Immature natural killer cell (primary cell): ENCODE measurements at regions not wholly inside any gene's neighbourhood (a gene's known extent, or its start where the extent isn't known, plus 50 kb on each side); places are given as distances from the start of the nearest gene placed in this dataset.

Experiments used
- DNase-seq, 3 donors: peaks; one replicate each; pipeline ENCODE4 v3.0.0; 2022; ENCODE audit warnings: mixed read lengths in 1 of 3
- H3K27ac Mint-ChIP-seq, 6 donors: one replicate each; pipeline ENCODE4 v1.8.0; 2020; ENCODE audit warnings: mixed read lengths in 6 of 6, mild to moderate bottlenecking in 5 of 6, inconsistent platforms in 4 of 6, moderate library complexity in 3 of 6
- H3K27me3 Mint-ChIP-seq, 3 donors: one replicate each; pipeline ENCODE4 v1.8.0; 2020 to 2021; ENCODE audit warnings: low read depth in 3 of 3, mild to moderate bottlenecking in 3 of 3, mixed read lengths in 3 of 3, moderate library complexity in 3 of 3, inconsistent platforms in 1 of 3
- H3K36me3 Mint-ChIP-seq, 3 donors: one replicate each; pipeline ENCODE4 v1.8.0; 2020; ENCODE audit warnings: mixed read lengths in 3 of 3, inconsistent platforms in 2 of 3, mild to moderate bottlenecking in 2 of 3
- H3K4me1 Mint-ChIP-seq, 2 donors: one replicate each; pipeline ENCODE4 v1.8.0; 2020; ENCODE audit warnings: inconsistent platforms in 2 of 2, mild to moderate bottlenecking in 2 of 2, mixed read lengths in 2 of 2, moderate library complexity in 1 of 2
- H3K4me3 Mint-ChIP-seq, 5 donors: one replicate each; pipeline ENCODE4 v1.8.0; 2020; ENCODE audit warnings: mild to moderate bottlenecking in 5 of 5, mixed read lengths in 5 of 5, inconsistent platforms in 3 of 5, moderate library complexity in 3 of 5
- H3K9me3 Mint-ChIP-seq, 6 donors: one replicate each; pipeline ENCODE4 v1.8.0; 2020; ENCODE audit warnings: mild to moderate bottlenecking in 6 of 6, mixed read lengths in 6 of 6, inconsistent platforms in 4 of 6, moderate library complexity in 3 of 6

DNA sequence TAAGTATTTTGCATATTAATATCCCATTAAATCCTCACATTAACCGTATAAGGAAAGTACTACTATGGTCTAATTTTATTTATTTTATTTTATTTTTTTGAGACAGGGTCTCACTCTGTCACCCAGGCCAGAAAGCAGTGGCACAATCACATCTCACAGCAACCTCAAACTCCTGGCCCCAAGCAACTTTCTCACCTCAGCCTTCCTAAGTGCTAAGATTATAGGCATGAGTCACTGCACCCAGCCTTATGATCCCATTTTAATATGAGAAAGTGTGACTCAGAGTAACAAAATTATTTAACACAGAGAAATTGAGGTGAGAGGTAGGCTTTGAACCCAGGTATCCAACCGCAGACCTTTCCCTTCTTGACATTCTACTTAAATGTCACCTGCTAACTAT lies 330.0 kb upstream of the POU3F3 start:
- no peaks in the 10 kb centered on the region for H3K4me1 Mint-ChIP-seq
- peaks cover 2 to 22% (median 4%) of the 10 kb centered on the region in 6 donors for H3K9me3 Mint-ChIP-seq
- no peak overlapping the region for H3K27ac Mint-ChIP-seq
- no peak overlapping the region for H3K4me3 Mint-ChIP-seq
- DNase-seq: no peak
- peaks cover 0 to 3% (median 2%) of the 10 kb centered on the region in 3 donors for H3K27me3 Mint-ChIP-seq
- H3K36me3 Mint-ChIP-seq: no peaks in the 10 kb centered on the region

DNA sequence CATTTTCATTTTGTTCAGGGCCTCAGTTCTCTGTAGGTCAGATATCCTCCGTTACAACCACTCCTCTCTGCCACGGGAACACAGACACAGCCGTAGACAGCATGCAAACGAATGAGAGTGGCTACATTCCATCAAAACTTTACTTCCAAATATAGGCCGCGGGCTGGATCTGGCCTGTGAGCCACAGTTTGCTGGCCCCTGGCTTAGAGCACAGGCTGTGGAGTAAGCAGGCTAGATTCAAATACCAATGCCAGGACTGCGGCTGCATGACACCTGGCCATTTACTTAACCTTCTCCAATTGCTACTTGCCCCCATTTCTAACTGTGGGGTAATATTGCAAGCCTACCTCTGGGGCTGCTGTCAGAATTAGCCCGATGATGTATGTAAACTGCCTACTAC lies 325.8 kb upstream of the POU3F3 start:
- Mint-ChIP-seq H3K27ac (no peak overlapping the region), H3K36me3 (no peaks in the 10 kb centered on the region), H3K4me3 (no peak overlapping the region), H3K27me3 (peaks cover 0 to 2% (median 2%) of the 10 kb centered on the region in 3 donors), H3K4me1 (no peaks in the 10 kb centered on the region), H3K9me3 (peaks cover 0 to 12% (median under 1%) of the 10 kb centered on the region in 6 donors)
- DNase-seq: no peak

DNA sequence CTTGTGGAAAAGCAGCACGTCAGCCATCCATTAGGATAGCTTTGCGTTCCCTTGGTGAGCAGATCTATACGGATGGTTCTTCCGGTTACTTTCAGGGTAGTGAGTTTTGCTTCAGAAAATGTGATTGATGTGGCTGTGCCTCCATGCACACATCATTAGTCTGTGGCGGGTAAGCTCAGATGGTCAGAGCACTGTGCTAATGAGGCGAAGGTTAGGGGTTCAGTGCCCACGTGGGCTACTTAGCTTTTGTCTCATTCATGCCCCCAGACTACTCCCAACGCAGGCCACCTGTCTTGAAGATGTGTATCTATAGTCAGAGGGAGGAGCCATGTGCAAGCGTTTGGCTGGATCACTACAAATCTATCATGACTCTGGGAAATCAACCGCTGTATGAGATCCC lies 322.8 kb upstream of the POU3F3 start:
- Mint-ChIP-seq H3K4me1 (no peaks in the 10 kb centered on the region), H3K9me3 (peaks cover 0 to 9% (median 0%) of the 10 kb centered on the region in 6 donors), H3K36me3 (no peaks in the 10 kb centered on the region), H3K27ac (no peak overlapping the region), H3K27me3 (peaks cover 0 to 4% (median 2%) of the 10 kb centered on the region in 3 donors), H3K4me3 (no peak overlapping the region)
- no peak for DNase-seq

DNA sequence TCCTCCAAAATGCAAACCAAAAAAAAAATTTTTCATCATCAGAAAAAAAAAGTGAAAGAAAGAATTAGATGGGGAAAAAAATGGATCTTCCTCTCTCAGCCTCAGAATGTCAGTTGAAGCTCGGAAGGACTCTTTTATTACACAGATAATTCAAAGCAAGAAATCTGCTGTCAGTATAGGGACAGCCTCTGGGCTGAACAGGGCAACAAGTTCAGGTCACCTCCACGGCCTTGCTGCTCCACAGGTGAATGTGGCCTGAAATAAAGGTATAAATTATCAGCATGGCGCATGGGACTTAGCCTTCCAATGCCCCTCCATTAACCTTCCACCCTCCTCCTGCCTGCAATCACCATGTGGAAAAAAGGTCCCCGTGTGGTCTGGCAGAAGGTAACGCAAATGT lies 316.8 kb upstream of the POU3F3 start:
- Mint-ChIP-seq H3K9me3 (peaks cover 0 to 5% (median 0%) of the 10 kb centered on the region in 6 donors), H3K36me3 (no peaks in the 10 kb centered on the region), H3K27me3 (peaks cover 0 to 3% (median 2%) of the 10 kb centered on the region in 3 donors), H3K4me1 (no peaks in the 10 kb centered on the region), H3K27ac (no peak overlapping the region), H3K4me3 (no peak overlapping the region)
- no peak for DNase-seq

DNA sequence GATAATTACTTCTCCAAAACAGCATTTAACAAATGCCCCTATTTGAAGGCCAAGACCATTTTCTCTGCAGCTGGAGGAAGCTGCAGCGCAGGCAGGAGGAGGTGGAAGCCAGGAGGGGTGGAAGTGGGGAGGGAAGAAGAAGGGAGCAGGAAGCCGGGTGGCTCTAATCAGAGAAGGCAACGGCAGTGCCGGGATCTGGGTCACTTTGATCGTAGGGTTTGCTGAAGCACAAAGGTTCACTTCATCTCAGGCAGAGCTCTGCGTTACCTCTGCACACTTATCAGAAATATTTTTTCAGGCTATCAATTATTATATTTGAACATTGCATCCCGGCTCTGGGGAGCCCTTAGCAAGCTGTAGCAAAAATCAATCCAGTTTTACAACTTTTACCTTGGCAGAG lies 315.8 kb upstream of the POU3F3 start:
- H3K36me3 Mint-ChIP-seq: no peaks in the 10 kb centered on the region
- no peak overlapping the region for H3K4me3 Mint-ChIP-seq
- peaks cover 0 to 3% (median 2%) of the 10 kb centered on the region in 3 donors for H3K27me3 Mint-ChIP-seq
- no peaks in the 10 kb centered on the region for H3K4me1 Mint-ChIP-seq
- DNase-seq: no peak
- H3K9me3 Mint-ChIP-seq: peaks cover 0 to 5% (median 0%) of the 10 kb centered on the region in 6 donors
- H3K27ac Mint-ChIP-seq: no peak overlapping the region

DNA sequence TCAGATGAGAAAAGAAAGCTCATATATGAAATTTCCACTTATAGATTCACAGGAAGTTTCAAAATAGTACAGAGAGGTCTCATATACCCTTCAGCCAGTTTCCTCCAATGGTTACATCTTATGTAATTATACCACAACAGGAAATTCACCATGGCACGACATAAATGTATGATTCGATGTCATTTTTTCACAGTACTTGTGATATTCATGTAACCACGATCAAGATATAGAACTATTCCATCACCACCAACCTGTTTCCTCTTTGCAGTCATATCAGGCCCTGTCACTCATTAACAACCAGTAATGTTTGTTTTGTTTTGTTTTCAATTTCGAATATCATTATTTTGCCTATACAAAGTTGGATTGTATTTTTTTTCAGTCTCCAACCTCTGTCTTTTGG lies 314.3 kb upstream of the POU3F3 start:
- Mint-ChIP-seq H3K9me3 (peaks cover 0 to 5% (median 0%) of the 10 kb centered on the region in 6 donors), H3K4me3 (no peak overlapping the region), H3K36me3 (no peaks in the 10 kb centered on the region), H3K27ac (no peak overlapping the region), H3K4me1 (no peaks in the 10 kb centered on the region), H3K27me3 (peaks cover 0 to 3% (median 0%) of the 10 kb centered on the region in 3 donors)
- DNase-seq: no peak

DNA sequence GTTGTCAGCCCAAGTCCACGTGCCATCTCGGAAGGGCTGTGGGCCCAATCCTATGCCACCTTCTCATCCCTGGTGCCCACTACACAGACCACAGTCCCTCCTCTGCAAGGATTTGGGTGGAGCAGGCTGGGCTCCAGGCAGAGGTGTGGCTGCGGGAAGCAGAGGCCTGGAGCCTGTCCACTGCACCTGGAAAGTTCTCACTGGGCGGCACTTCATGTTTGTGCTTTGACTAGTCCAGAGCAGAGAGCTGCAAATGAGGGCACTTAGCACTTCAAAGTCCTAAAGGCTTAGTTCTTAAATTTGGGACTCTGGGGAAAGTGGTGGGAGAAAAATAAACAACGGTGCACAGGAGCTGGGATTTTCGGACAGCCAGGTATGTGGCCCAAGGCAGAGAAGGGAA lies 308.9 kb upstream of the POU3F3 start:
- no peak overlapping the region for H3K4me3 Mint-ChIP-seq
- H3K9me3 Mint-ChIP-seq: peaks cover 0 to 2% (median 0%) of the 10 kb centered on the region in 6 donors

DNA sequence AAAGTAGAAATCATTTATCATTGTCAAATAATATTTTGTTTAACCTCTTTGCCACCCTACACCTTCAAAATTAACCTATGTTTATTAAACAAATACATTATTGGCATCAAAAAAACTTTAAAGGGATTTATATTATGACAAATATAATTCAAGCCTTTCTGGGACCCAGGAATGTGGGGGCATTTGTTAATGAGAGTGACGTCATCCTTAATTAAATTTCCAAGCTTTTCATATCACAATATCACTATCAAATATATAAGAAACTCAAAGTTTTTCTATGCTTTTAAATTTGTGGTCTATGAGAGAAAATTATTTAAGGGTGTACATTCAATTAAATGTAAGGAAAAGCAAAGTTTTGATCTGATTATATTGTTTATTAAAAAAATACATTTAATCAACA lies 307.4 kb upstream of the POU3F3 start:
- Mint-ChIP-seq H3K4me1 (no peaks in the 10 kb centered on the region), H3K9me3 (peaks cover 0 to 4% (median 0%) of the 10 kb centered on the region in 6 donors), H3K27me3 (peaks cover 0 to 4% (median 0%) of the 10 kb centered on the region in 3 donors), H3K4me3 (no peak overlapping the region), H3K27ac (no peak overlapping the region), H3K36me3 (no peaks in the 10 kb centered on the region)
- no peak for DNase-seq

More for the DNA sequence above, 308.9 kb upstream of the POU3F3 start:
- no peak for DNase-seq
- Mint-ChIP-seq H3K4me1 (no peaks in the 10 kb centered on the region), H3K27ac (no peak overlapping the region), H3K27me3 (peaks cover 0 to 4% (median 0%) of the 10 kb centered on the region in 3 donors), H3K36me3 (no peaks in the 10 kb centered on the region)

DNA sequence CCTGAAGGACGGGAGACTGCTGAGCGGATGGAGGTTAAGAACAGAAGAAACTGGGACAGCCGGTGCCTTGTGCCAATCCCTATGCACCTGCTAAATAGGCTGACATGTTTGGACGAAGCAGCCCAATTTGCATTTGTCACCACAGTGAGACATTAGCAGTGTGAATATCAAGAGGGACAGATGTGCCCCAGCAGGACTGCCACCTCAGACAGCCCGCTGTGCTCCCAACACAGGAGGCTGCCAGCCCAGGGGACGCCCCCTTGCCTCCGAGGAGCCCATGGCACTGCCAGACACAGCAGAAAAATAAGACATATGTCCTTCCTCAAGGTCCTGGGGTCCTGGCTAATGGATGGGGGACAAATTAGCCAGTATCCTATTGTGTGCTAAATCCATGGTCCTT lies 306.7 kb upstream of the POU3F3 start:
- peaks cover 0 to 4% (median 0%) of the 10 kb centered on the region in 6 donors for H3K9me3 Mint-ChIP-seq
- H3K4me3 Mint-ChIP-seq: no peak overlapping the region
- H3K27me3 Mint-ChIP-seq: peaks cover 0 to 4% (median 0%) of the 10 kb centered on the region in 3 donors
- no peaks in the 10 kb centered on the region for H3K36me3 Mint-ChIP-seq
- no peaks in the 10 kb centered on the region for H3K4me1 Mint-ChIP-seq
- no peak for DNase-seq
- no peak overlapping the region for H3K27ac Mint-ChIP-seq

DNA sequence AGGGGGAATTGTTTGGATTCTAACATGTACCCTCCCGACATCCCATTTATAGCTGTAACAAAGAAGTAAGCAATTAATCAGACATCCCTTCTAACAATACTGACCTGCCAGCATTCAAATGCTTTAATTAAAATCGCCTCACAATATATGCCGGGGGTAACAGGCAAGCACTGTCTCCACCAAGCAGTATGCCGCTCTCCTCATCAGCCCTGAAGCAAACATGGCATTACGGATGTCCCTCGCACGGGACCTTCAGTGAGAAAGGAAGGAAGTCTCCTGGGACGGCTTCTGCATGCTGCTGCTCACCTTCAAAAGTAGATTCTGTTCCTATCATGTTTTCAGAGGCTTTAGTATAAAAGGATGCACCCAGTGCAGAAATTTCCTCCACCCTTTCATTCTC lies 292.7 kb upstream of the POU3F3 start:
- H3K27me3 Mint-ChIP-seq: peaks cover 4 to 9% (median 6%) of the 10 kb centered on the region in 3 donors
- no peak overlapping the region for H3K27ac Mint-ChIP-seq
- no peaks in the 10 kb centered on the region for H3K4me1 Mint-ChIP-seq
- no peak overlapping the region for H3K4me3 Mint-ChIP-seq
- H3K9me3 Mint-ChIP-seq: peaks cover 0 to 7% (median under 1%) of the 10 kb centered on the region in 6 donors
- no peaks in the 10 kb centered on the region for H3K36me3 Mint-ChIP-seq
- no peak for DNase-seq

DNA sequence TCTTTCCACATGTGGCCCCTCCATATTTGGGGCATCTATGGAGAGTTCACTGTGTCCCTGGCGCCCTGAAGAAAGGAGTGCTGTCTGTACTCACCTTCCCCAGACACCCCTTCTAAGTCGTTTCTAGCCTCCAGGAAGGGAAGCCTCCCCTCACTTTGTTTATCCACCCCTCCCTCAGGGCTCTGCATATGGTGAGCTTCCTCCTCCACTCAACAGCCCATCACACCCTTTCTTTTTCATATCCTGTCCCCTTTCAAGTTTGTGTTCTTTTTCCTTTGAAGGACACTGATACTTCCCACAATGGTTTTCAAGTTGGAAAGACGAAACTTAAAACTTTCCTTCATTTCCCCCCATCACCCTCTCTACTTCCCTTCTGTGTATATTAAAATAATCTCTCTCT lies 291.4 kb upstream of the POU3F3 start:
- H3K27ac Mint-ChIP-seq: no peak overlapping the region
- H3K4me3 Mint-ChIP-seq: no peak overlapping the region
- DNase-seq: no peak
- no peaks in the 10 kb centered on the region for H3K4me1 Mint-ChIP-seq
- H3K36me3 Mint-ChIP-seq: no peaks in the 10 kb centered on the region
- H3K9me3 Mint-ChIP-seq: peaks cover 0 to 7% (median under 1%) of the 10 kb centered on the region in 6 donors
- peaks cover 7 to 12% (median 8%) of the 10 kb centered on the region in 3 donors for H3K27me3 Mint-ChIP-seq

DNA sequence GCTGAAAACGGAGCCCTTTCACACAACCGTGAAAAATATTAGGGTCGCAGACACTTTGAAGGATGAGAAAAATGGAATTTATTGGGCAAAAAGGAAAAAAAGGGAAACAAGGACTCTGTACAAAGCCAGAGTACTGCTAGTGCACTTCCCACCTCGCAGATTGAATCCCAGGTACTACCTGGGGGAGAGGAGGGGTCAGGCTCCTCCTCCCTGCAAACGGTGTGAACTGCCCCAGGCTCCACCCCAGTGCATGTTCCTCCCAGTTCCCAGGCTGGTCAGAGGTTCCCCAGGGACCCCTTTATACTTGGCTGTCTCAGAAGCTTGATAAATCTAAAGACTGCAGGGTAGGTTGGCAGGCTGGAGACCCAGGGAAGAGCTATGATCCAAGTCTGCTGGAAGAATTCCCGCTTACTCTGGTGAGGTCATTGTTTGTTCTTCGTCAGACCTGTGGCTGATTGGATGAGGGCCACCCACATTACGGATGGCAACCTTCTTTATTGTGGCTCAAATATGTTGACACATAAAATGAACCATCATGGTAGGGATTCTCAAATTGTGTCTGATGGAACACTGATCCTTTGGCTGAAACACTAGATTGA lies 290.4 kb upstream of the POU3F3 start:
- Mint-ChIP-seq H3K4me1 (no peaks in the 10 kb centered on the region), H3K36me3 (no peaks in the 10 kb centered on the region), H3K27me3 (peaks cover 7 to 12% (median 8%) of the 10 kb centered on the region in 3 donors), H3K27ac (no peak overlapping the region), H3K9me3 (peaks cover 0 to 7% (median under 1%) of the 10 kb centered on the region in 6 donors), H3K4me3 (no peak overlapping the region)
- DNase-seq: no peak

DNA sequence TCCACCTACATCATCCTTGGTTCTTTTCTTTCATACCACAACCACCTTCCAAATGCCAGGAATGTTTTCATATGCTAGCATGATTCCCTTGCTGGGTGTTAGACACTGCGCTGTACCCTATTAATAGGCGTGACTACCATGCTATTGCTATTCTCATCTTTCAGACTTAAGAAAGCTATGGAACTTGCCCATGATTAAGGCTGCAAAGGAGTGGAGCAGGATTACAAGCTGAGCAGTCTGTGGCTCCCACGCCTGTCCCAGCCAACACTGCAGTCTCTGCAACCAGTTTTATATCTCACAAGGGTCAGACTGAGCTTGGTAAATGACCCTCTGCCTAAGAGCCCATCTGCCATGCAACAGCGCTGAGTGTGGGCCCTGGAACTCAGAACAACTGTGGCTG lies 285.7 kb upstream of the POU3F3 start:
- Mint-ChIP-seq H3K27me3 (peaks cover 4 to 10% (median 5%) of the 10 kb centered on the region in 3 donors), H3K9me3 (peaks cover 0 to 7% (median under 1%) of the 10 kb centered on the region in 6 donors), H3K36me3 (no peaks in the 10 kb centered on the region)

DNA sequence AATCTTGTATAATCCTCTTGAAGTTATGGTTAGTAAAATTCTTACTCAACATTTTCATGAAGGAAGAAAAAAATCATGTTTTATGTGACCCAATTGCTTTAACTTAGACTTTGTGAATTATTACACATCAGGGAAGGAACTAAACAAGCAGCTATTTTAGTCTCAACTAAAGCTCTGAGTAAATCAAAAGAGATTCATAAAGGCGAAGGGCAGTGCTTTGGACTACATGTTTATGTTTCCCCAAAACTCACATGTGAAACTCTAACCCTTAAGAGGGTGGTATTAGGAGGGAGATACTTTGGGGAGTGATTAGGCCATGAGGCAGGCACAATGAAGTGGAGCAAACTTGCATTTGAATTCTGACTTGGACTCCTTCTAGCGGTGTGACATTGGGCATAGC lies 283.7 kb upstream of the POU3F3 start:
- Mint-ChIP-seq H3K4me1 (no peaks in the 10 kb centered on the region), H3K36me3 (no peaks in the 10 kb centered on the region), H3K27me3 (peaks cover 2 to 5% (median 3%) of the 10 kb centered on the region in 3 donors), H3K4me3 (no peak overlapping the region), H3K9me3 (peaks cover 0 to 2% (median 0%) of the 10 kb centered on the region in 6 donors), H3K27ac (no peak overlapping the region)
- no peak for DNase-seq

More for the DNA sequence above, 285.7 kb upstream of the POU3F3 start:
- H3K4me1 Mint-ChIP-seq: no peaks in the 10 kb centered on the region
- DNase-seq: no peak
- H3K4me3 Mint-ChIP-seq: no peak overlapping the region
- H3K27ac Mint-ChIP-seq: no peak overlapping the region

DNA sequence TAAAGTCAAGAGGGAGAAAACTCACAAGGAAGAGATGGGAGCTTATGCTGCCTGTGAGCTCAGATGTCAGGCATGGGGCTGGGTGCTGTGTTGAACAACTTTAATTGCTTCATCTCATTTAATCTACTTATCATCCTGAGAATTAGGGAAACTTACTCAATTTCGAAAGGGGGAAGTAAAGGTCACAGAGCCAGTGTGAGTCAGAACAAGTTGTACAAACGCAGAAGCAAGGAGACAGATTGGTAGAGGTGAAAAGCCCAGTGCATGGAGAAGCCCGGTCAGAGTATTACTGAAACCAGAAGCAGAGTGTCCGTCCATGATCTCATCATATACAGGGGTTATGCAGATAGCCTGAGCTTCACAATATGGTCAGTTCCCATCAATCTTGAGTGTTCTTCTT lies 281.1 kb upstream of the POU3F3 start:
- DNase-seq: no peak
- no peak overlapping the region for H3K4me3 Mint-ChIP-seq
- H3K36me3 Mint-ChIP-seq: no peaks in the 10 kb centered on the region
- no peaks in the 10 kb centered on the region for H3K27me3 Mint-ChIP-seq
- no peaks in the 10 kb centered on the region for H3K4me1 Mint-ChIP-seq
- no peak overlapping the region for H3K27ac Mint-ChIP-seq
- H3K9me3 Mint-ChIP-seq: peaks cover 0 to 2% (median 0%) of the 10 kb centered on the region in 6 donors
